ENCODE measurements at regions not wholly inside any gene's neighbourhood (a gene's known extent, or its start where the extent isn't known, plus 50 kb on each side); places are given as distances from the start of the nearest gene placed in this dataset.
A peak's percentile ranks its signal among the peaks of the same experiment; 100 is the strongest.

DNA sequence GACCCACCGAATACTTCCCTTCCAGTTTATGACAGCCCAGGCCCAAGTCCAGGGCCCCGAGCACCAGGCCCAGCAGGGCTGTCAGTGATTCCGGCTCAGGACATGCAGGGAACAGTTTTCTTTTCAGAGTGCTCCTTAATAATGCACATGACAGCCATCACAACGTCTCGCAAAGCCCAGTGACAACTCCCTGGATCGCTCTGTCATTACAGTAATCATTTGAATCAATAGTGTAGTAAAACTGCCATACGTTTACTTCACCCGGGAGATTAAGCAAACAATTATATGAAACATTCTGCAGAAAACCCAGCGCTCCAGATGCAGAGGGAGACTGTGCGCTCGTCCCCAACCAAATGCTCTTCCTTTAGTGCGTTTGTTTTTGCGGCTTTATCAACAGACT is 162.6 kb upstream of the CDH13 start:
- H3K27me3 ChIP-seq = no peaks in the 10 kb centered on the region
- no peaks in the 10 kb centered on the region for H3K36me3 ChIP-seq
- no peak overlapping the region for H3K27ac ChIP-seq
- TF ChIP-seq Cebpa-rat (IDR thresholded peaks at IDR 0.05) = no peak
- no peaks in the 10 kb centered on the region for H4K20me1 ChIP-seq
- H3K9ac ChIP-seq = no peak overlapping the region
- no peak overlapping the region for H3K4me3 ChIP-seq
- peaks cover 0 to 7% (median 0%) of the 10 kb centered on the region in 11 experiments; a peak in 2 of 22 replicates for H3K9me3 ChIP-seq (replicated peaks in 1 of 11)
- no peaks in the 10 kb centered on the region for H3K4me1 ChIP-seq
- no peak overlapping the region for H3K4me2 ChIP-seq

DNA sequence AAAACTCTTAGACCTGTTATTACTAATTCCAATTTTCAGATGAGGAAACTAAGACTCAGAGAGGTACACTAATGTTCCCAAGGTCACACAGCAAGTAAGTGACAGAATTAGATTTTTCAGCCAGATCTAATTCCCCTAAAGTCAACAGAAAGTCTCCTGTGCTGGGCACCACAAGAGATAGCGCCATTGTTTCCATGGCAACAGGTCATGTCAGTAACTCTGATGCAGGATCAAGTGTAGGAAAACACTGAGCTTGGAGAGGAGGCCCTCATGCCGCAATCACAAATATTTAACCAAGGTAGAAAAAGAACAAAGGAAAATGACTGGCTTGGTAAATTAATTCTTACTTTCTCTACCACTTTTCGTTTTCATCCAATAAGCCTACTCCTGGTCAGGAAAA is 166.0 kb upstream of the CDH13 start:
- Histone ChIP-seq H3K4me3 (no peak overlapping the region), H3K27me3 (no peaks in the 10 kb centered on the region), H3K27ac (no peak overlapping the region), H4K20me1 (no peaks in the 10 kb centered on the region), H3K9me3 (replicated peaks in 1 of 11) (no peaks in the 10 kb centered on the region), H3K9ac (no peak overlapping the region), H3K4me1 (no peaks in the 10 kb centered on the region), H3K4me2 (no peak overlapping the region), H3K36me3 (no peaks in the 10 kb centered on the region)
- TF ChIP-seq Cebpa-rat (IDR thresholded peaks at IDR 0.05) = no peak

DNA sequence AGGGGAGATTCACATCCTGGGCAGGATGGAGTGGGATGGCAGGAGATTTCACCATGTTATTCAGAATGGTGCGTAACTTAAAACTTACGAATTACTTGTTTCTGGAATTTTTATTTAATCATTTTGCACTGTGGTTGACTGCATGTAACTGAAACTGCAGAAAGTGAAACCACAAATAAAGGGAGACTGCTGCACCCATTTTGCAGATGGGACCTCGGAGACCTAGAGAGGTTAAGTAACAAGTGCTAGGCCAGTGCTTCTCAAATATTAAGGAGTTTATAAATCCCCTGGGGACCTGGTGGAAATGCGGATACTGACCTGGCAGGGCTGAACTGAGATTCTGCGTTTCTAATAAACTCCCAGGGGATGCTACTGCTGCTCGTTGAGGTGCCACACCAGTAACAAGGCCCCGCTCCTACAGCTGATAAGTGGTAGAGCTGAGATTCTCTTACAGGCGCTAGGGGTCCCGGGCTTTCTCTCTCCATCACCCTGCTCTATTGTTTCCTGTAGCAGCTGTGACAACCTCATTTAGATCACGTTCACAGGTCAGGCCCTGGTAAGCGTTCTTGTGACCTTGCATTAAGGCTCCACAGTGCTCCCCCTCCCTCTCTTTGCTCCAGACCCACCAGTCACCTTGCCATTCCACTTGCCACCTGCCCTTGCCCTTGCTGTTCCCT is 167.1 kb upstream of the CDH13 start:
- H3K4me2 ChIP-seq = no peak overlapping the region
- H3K4me1 ChIP-seq = no peaks in the 10 kb centered on the region
- no peaks in the 10 kb centered on the region for H3K27me3 ChIP-seq
- no peak overlapping the region for H3K9ac ChIP-seq
- no peaks in the 10 kb centered on the region for H3K36me3 ChIP-seq
- H3K9me3 ChIP-seq (replicated peaks in 1 of 11) = no peaks in the 10 kb centered on the region
- H3K4me3 ChIP-seq = no peak overlapping the region
- H3K27ac ChIP-seq = no peak overlapping the region
- no peaks in the 10 kb centered on the region for H4K20me1 ChIP-seq
- no peak for TF ChIP-seq Cebpa-rat (IDR thresholded peaks at IDR 0.05)

DNA sequence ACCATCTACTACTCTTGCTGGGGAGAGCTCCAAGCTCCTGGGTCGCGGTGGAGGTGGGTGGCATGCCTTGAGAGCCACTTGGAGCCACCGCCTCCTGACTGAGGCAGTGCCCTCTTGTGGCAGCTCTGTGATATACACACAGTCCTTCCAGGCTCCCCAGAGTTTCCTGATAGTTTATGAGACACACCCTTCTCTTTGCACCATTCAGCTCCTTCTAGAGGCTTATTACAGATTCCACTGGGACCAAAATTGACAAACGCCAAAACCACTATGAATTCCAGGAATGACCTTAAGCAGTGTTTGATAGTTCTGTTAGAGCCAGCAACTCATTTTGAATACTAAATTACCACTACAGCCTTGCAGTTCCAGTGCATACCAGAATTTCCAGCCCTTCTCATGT is 170.1 kb upstream of the CDH13 start:
- H3K4me1 ChIP-seq = peaks cover 10 to 13% (median 11%) of the 10 kb centered on the region in 10 experiments
- no peak for TF ChIP-seq Cebpa-rat (IDR thresholded peaks at IDR 0.05)
- no peaks in the 10 kb centered on the region for H3K9me3 ChIP-seq (replicated peaks in 1 of 11)
- H3K27me3 ChIP-seq = no peaks in the 10 kb centered on the region
- H3K4me3 ChIP-seq = no peak overlapping the region
- no peak overlapping the region for H3K27ac ChIP-seq
- no peaks in the 10 kb centered on the region for H3K36me3 ChIP-seq
- H3K4me2 ChIP-seq = no peak overlapping the region
- H4K20me1 ChIP-seq = no peaks in the 10 kb centered on the region
- H3K9ac ChIP-seq = no peak overlapping the region

DNA sequence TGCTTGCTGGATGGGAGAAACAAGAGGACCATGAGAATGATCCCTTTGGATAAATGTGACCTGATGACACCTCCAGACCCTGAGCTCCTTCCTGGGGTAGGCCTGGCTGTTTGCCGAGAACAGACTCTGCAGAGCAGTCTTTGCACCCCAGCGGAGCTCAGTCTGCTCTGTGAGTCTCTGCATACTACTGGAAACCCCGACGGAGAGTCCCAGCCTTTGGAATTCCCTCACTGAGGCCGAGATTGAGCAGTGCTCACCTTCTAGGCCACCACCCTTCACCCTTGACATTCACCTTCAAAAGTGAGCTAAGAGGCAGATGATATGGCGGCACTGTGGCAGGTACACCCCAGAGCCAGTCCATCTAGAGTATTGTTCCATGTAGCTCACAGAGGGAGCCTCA is 172.2 kb upstream of the CDH13 start:
- Histone ChIP-seq H3K4me2 (no peak overlapping the region), H3K27me3 (no peaks in the 10 kb centered on the region), H3K27ac (no peak overlapping the region), H3K4me3 (no peak overlapping the region), H3K9me3 (replicated peaks in 1 of 11) (no peaks in the 10 kb centered on the region), H3K36me3 (no peaks in the 10 kb centered on the region), H3K4me1 (peaks cover 13 to 17% (median 15%) of the 10 kb centered on the region in 10 experiments), H4K20me1 (no peaks in the 10 kb centered on the region), H3K9ac (no peak overlapping the region)
- no peak for TF ChIP-seq Cebpa-rat (IDR thresholded peaks at IDR 0.05)

DNA sequence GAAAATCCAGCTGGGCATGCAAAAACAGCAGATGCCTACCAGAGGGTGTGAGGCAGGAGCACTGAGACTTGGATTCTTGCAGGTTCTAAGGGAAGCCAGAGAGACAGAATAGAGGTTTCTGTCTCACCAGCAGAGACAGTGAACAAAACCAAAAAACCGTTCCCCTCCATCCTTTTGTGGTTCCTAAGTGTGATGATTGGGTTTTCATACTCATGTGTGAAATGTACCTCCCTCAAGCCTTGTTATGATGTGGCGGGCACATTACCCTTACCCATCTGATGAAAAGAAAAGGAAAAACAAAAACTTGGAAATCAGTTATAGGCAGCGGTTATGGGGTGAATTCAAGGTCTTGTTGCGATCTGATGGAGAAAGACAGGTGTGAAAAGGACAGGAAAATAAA is 172.6 kb upstream of the CDH13 start:
- Histone ChIP-seq H3K27ac (no peak overlapping the region), H3K9ac (no peak overlapping the region), H3K36me3 (no peaks in the 10 kb centered on the region), H3K4me3 (no peak overlapping the region), H3K27me3 (no peaks in the 10 kb centered on the region), H3K4me2 (no peak overlapping the region), H4K20me1 (no peaks in the 10 kb centered on the region), H3K9me3 (replicated peaks in 1 of 11) (no peaks in the 10 kb centered on the region), H3K4me1 (peaks cover 13 to 17% (median 15%) of the 10 kb centered on the region in 10 experiments)
- TF ChIP-seq Cebpa-rat (IDR thresholded peaks at IDR 0.05) = no peak

DNA sequence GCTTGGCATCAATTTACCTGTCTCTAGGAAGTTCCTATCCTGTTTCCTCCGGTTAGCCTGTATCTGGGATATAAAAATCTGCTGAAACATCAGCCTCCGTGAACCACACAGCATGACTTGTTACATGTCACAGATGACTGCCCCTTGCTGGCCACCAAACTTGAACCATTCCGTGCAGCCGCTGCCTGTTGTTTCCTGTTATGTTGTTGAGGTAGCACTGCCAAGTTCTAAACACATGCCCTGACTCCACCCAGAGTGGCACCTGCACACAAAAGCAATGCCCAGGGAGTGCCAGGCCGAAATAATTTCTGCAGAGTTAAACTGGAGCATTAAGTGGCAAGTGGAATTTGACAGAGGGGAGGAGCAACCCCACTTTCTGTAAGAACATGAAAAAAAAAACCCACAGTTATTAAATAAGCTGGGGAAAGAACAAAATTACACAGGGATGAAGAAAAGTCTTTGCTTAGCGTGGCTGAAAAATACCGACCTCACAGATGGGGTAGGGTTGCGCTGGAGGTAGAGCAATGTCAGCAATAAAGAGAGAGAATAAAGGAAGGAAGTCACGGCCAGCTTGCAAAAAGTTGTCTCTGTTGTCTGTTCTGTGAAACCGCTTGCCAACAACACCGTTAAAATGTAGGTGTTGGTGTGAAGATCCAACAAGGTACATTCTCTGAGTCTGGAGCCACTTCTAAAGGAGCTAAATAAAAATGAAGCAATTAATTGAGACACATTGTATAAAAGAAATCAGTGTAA is 174.6 kb upstream of the CDH13 start:
- Histone ChIP-seq H3K4me1 (peaks cover 13 to 17% (median 15%) of the 10 kb centered on the region in 10 experiments), H3K4me2 (peak overlapping the region; percentile 20 to 76 (median 60)), H3K9ac (no peak overlapping the region), H3K9me3 (replicated peaks in 1 of 11) (no peaks in the 10 kb centered on the region), H3K36me3 (no peaks in the 10 kb centered on the region), H3K4me3 (no peak overlapping the region), H3K27me3 (no peaks in the 10 kb centered on the region), H3K27ac (no peak overlapping the region), H4K20me1 (no peaks in the 10 kb centered on the region)
- no peak for TF ChIP-seq Cebpa-rat (IDR thresholded peaks at IDR 0.05)

DNA sequence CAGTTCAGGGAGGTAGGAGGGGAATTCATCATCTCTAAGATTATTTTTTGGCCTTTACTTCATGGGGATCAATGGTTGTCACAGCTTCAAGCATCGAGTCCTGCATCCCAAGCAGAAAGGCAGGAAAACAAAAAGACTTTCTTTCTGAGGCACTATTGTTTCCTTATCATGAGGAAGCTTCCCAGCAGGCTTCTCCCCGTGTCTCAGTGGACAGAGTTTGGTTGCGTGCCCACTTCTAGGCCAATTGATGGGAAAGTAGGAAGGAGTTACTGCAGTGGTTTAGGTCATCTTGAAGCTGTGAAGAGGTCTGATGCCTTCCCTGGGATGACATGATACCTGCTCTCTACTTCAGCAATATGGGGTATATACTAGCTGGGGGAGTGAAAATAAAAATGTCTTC is 175.3 kb upstream of the CDH13 start:
- Histone ChIP-seq H3K9me3 (replicated peaks in 1 of 11) (peaks cover 0 to 4% (median 0%) of the 10 kb centered on the region in 11 experiments; a peak in 1 of 22 replicates), H3K4me2 (peak overlapping the region in 10 of 11 experiments; percentile 20 to 76 (median 62); a peak in 18 of 22 replicates)

DNA sequence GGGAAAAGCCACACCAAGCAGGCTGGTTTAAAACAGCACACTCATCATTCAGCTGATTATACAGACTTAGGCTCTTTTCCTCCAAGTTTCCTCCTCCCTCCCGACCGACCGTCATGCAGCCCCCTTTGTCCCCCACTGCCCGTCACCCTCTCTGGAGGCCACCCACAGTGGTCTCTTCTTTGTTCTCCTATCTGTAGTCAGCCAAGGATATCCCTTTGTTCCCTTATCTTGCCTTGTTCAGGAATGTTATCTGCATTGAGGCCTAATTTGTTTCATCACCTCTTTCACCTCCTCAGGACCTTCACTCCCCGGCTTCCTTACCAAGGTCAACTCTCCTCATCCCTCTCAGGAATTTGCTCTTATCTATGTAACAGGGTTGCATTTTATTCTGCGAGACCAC is 186.4 kb upstream of the CDH13 start:
- Histone ChIP-seq H3K4me3 (no peak overlapping the region), H3K36me3 (no peaks in the 10 kb centered on the region), H3K27me3 (no peaks in the 10 kb centered on the region), H3K9me3 (replicated peaks in 1 of 11) (no peaks in the 10 kb centered on the region), H4K20me1 (no peaks in the 10 kb centered on the region), H3K9ac (no peak overlapping the region), H3K4me1 (no peaks in the 10 kb centered on the region), H3K27ac (no peak overlapping the region), H3K4me2 (no peak overlapping the region)
- TF ChIP-seq Cebpa-rat (IDR thresholded peaks at IDR 0.05) = no peak

More for the DNA sequence above, 175.3 kb upstream of the CDH13 start:
- no peak overlapping the region for H3K9ac ChIP-seq
- no peaks in the 10 kb centered on the region for H3K36me3 ChIP-seq
- no peaks in the 10 kb centered on the region for H3K27me3 ChIP-seq
- H3K27ac ChIP-seq = no peak overlapping the region
- TF ChIP-seq Cebpa-rat (IDR thresholded peaks at IDR 0.05) = no peak
- H4K20me1 ChIP-seq = no peaks in the 10 kb centered on the region
- H3K4me3 ChIP-seq = no peak overlapping the region
- peaks cover 13 to 17% (median 15%) of the 10 kb centered on the region in 10 experiments for H3K4me1 ChIP-seq
